Hepatic stellate cell (primary cell): ENCODE measurements at regions not wholly inside any gene's neighbourhood (a gene's known extent, or its start where the extent isn't known, plus 50 kb on each side); places are given as distances from the start of the nearest gene placed in this dataset.

Experiments used
- DNase-seq: peaks from one replicate; pipeline ENCODE4 v3.0.0; 2011; ENCODE audit warnings: low spot score

DNA sequence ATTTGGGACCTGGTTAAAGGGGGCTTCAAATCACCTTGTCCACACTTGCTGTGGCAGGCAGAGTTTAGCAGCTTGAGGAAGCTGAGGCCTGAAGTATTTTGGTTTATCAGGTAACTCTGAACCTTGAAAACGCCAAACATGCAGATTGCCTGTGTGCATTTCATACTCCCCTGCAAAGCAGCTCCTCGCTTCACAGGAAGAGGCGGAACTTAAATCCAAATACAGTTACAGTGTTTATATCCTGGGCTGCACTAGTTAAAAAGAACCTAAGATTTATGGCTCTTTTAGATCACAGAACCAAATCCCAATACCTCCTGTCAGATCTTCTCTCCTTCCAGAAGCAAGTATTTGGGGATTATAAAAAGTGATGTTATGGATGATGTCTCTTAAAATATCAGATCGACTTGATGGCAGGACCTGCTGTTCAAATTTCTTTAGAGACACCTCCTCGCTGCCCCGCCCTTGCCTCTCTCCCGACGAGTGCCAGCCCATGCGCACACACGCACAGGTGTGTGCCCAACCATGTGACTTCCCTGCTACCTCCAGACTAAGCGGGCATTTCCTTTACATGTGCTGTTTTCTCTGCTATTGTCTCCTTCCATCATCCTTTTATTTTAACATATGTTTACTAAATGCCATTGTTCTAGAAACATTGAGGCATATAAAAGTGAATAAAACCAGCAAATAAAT, 224.6 kb upstream of the FOXQ1 start:
- no peak for DNase-seq

DNA sequence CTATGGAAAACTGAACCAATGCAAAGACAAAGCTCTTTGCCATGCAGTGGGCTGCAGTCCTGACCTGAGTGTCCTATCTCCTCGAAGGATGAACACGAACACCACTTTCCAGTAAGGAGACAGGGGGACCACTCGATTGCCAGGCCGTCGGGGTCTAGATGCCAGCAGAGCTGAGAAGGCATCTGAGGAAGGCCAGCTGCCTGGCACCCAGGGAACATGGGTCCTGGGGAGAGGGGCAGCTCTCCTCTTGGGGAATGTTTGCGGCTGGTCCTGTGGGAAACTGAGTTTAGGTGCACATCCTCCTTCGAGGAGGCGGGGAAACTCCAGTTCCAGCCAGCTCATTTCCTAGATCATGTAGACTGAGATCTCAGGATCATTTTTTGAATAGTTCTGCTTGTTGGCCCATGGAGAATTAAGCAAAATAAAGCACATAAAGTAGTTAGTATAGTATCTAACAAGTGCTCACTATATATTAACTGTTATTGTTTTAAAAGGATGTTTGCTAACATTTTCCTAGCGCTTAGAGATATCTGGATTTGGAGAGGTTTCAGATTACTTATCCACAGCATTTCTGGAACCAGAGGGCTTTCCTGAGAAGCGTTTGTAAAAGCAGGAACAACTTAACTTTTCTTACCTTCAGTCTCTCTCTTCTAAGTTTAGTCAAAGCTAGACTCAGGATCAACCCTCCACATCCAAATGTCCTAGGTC, 225.3 kb upstream of the FOXQ1 start:
- DNase-seq, result no peak

DNA sequence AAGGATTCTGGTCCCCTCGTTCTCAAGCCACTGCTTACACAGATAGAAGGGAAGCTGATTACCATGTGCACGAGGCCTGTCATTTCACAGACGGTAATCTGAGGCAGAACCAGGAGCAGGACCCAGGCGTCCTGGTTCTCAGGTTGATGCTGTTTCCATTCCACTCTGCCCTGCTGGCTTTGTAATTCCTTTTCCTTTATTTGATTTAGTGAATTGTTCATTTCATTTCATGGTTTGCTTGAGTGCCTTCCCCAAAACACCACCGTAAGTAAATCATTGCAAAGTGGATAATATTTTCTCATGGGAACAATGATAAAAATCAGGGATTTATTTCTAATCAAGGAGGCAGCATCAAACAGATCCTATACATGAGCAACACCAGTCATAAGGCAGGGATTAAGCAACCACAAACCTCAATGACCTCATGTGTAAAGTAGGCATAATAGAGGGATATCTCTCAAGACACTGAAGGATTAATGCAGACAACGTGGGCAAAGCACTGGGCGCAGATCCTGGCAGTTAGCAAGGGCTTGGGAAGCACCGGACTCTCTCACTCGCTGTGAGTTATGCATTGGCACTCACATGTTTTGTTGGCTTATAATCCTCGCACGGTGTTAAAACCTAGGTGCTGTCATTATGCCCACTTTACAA, 229.5 kb upstream of the FOXQ1 start:
- no peak for DNase-seq

DNA sequence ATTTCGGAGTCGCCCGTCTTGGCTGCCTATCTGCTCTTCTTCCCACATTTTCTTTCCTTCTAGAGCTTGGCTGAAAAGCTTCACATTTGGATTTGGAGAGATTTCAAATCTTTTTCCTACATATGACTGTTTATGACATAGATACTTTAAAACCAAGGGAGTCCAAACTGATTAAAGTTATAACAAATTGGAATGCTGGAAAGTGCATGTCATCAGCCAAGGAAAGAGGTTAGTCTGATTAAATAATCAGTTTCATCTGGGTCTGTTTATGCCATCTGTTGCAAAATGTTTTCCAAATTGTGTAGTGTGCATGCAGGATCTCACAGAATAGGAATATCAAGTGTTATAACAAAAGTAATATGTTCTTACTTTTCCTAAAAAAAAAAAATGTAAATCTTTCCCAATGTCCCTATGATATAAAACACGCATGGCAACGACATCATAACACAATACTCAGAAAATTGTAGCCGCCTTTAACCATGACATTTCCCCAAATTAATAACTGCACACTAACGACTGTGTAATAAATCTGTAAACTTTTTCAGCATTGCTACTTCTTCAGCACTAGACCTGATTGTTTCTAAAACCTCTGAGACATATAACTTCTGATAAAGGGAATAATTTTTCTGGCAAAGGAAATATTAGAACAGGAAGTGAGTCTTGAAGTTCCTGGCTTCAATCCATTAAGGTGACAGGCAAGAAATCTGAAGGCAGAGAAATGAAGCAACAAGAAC, 230.2 kb upstream of the FOXQ1 start:
- DNase-seq, result no peak

DNA sequence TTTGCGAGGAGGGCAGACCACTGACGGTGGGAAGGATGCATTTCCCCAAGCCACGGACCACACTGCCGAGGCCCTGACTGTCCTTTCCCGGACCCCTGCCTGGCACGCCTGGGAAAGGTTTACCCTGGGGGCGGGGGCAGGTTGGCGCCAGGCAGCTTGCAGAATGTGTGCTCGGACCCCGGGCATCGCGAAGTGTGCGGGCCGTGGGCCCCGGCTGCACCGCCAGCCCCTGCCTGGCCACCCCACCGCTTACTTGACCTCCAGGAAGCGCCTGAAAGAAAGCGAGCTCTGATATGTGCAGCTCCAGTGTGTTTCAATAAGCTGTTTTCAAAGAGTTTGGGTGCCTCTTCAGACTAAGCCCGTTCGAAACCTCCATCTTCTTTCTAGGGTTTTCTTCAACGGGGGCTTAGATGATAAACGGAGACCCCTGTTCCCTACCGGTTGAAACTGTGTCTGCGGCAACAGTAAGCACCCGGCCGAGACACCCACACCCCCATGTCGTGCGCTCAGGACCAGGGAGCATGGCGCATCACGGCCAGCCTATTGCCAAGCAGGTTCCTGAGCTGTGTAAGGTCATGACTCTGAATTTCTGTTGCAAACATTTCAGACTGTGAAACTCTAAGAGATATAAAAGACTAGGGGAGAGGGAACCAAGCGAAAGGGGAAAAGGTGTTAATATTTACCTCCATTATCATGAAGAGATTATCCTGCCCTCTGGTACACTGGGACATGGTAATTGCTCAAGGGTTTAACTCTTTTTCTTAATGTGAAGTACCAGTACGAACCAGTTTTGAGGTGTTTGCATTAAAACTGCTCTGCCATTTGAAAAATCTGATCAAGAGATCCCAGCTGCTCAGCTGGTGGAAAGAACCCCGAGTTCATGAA, 231.2 kb upstream of the FOXQ1 start:
- no peak for DNase-seq

DNA sequence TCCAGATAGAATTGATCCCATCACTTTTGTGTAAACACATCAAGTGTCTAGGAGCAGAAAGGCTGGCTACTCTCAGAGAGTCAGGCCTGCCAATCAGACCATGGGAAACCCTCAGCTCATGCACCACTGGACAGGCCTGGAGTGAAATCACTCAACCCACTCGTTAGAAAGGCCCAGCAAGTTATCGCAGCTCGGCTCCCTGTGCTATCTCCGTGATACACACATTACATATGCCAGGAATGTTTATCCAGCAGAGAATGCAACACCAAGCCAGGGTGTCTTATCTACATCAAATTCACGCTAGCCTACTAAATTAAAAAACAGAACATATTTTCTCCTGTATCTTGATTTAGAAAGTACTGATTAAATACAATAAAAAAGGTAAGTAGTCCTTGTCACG, 232.4 kb upstream of the FOXQ1 start:
- DNase-seq, result no peak

DNA sequence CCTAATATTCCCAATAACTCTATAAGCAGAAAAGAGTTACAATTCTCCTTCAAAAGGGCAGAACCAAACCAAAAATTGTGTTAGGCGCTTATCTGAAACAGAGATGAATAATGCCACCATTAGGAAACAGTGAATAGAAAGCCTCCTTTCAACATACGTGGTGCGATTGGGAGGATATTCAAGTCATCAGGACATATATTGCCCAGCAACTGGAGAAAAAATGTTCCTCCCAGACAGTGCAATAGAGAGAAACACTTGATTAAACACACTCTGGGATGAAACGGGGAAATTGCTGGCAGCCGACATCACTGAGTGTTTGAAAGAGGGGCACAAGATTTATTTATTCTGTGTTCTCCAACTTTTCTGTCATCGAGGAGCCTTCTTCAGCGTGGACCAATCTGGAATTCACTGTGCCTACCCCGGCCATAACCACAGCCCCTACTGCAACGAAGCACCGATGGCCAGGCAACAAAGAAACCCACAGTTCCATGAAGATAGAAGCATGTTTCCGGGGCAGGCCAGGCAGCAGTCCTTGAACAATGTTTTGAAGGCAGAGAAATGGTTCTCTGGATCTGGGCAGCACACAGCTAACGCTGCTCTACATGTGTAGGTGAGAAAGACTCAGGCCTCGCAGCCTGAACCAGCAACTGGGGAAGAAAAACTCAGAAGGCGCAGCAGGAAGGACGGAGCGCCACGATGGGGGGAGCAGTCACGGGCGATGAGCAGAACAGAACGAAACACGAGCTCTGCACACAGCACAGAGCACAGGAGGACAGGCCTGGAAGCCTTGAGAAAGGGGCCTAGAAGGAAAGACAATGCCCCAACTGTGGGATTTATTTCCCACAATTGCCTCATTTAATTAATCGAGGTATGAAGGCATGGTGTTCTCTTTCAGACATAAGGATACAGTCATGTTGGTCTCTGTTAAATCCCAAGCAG, 234.2 kb upstream of the FOXQ1 start:
- no peak for DNase-seq

DNA sequence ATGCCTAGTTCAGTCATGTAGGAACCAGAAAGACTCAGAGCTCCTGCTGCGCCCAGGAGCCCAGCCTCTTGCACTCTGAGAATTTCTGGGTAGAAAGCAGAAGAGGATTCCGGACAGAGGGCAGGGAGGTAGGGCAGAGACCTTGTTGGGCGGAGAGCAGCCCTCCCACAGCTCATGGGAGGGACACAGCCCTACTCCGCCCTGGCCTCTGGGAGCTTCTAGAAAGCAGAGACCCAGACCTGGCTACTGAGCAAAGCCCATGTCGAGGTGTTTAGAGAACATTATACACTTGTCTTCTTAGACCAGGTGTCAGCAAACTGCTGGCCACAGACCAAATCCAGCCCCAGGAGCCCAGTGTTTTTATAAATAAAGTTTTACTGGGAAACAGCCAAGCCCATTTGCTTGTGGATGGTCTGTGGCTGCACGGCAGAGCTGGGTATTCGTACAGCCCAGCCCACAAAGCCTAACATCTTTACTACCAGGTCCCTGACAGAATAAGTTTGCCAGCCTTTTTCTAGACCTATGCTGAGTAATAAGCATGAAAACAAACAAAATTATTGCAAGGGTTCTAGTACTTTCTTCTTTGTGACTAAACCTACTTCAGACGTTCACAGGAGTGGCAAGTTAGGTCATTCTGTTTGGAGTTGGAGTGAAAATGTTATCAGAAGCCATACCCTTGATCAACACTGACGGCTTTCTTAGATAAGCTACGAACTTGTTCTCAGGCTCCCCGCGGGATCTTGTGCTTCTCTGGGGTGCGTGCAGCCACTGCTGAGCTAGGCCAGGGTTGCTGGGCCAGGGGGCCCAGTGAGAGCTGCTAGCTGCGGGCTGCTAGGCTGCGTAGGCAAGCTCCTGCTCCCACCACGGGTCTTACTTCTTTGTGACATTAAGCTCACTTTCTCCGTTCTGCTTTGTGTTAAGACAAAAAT, 235.1 kb upstream of the FOXQ1 start:
- DNase-seq, result no peak

DNA sequence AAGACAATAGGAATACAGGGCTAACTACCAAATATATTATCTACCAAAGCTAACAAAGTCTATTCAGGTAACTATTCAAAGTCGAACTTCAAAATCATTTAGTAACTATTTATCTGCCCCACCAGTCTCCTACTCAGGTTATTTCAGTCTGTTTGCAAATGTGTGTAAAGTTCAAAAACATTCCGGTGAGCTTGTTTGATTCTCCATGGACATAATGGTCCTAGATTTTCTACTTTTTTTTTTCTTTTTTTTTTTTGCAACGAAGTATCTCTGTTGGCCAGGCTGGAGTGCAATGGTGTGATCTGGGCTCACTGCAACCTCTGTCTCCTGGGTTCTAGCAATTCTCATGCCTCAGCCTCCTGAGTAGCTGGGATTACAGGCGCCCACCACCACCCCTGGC, 236.0 kb upstream of the FOXQ1 start:
- DNase-seq, result no peak

DNA sequence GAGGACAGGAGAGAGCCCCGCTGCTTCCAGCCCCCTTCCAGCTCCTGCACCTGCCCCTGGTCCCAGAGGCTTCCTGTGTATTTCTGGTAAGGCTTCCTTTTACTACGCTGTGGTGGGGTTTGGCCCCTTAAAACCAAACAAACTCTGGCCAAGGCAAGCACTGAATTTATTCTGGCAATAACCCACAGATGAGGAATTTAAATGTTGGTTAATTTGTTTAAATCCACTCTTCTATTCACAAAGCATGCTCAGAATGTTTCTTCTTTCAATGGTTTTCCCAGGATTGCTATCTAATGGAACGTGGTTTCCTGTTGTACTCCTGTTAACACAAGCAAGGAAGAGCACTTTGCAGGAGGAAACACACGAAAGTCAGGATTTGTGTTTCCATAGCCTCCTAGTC, 236.5 kb upstream of the FOXQ1 start:
- DNase-seq, result no peak

DNA sequence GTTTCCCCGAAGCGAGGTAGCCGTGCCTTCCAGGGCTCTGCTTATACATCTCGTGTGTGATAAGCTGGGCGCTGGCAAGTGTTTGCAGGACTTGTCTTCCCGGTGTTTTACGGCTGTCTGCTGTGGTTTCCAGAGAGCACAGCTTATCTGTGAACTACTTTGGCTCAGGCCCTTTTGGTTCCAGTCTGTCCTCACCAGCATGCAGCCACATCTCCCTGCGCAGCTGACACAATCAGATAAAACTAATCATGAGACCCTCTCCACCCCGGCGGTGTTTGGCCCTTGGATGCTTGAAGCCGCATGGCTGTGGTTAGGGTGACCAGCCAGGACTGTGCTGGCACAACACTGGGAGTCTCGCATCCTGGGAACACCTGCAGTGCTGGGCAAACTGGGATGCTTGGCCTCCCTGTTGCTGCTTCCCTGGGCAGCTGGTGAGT, 241.8 kb upstream of the FOXQ1 start:
- no peak for DNase-seq

DNA sequence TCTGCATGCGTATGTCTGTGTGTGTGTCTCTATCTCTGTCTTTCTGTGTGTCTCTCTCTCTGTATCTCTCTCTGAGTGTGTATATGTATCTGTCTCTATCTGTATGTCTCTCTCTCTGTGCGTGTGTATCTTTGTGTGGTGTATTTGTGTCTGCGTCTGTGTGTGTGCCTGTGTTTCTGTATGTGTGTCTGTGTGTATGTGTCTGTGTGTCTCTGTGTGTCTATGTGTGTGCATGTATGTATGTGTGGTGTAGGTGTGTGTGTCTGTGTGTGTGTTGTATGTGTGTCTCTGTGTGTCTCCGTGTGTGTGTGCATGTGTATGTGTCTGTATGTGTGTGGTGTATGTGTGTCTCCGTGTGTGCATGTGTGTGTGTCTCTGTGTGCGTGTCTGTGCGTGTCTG, 243.0 kb upstream of the FOXQ1 start:
- DNase-seq, result no peak

DNA sequence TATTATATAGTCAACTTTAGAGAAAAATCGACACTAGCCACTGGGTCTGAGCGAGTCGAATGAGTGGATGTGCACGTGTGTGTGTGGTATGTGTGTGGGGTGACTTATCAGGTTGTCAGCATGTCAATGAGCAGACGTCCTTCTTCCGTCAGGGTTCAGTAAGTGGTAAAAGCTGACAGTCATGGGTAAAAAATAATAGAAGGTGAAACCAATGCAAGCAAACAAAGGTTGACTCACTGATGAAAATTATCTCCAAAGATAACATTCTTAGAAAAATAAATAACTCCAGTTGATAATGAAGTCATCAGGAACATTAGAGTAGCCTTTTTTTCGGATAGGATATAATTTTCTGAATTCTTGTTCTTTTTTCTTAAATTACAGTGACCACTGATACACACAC, 243.8 kb upstream of the FOXQ1 start:
- no peak for DNase-seq

DNA sequence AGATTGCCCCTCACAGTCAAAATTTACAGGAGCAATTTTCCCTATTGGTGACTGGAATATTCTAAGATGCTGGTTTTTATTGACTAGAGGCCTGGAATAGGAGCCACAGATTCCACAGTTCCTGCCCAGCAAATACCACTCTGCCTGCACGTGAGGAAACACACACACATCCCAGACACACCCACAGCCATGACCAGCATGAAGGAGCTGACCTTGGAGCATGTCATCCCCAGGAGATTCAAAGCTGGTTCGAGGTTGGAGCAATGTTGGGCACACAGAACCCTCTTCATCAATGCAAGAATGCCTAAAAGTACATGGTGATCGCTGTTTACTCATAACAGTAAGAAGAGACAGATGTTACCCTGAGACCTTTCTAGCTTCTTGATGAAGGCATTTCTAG, 244.6 kb upstream of the FOXQ1 start:
- no peak for DNase-seq

DNA sequence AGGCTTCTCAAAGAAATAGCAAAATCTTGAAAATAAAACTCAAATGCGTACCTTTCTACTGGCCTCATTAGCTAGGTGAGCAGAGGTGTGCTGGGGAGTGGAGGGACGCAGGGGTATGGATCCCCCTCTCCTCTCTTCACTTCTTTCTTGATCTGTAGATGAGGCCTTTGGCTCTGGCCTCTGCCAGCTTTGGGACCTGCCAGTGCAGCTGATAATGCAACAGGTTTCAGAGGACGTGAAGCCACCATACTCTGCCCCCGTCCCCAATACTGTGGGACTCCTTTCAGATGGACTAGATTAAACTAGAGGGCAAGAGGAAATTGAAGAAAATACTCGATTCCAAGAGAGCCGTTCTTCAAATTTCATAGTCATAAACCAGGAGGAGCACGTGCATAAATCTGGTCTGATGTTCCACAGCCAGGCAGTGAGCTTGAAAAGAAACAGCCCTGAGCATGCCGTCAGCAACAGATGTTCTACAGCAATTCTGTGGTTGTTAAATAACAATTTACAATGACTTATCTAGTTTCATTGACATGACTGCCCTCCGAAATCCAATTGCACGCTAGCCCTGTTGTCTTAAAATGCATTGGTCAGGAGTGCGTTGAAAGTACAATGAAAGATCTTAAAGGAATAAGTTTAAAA, 245.3 kb upstream of the FOXQ1 start:
- no peak for DNase-seq

DNA sequence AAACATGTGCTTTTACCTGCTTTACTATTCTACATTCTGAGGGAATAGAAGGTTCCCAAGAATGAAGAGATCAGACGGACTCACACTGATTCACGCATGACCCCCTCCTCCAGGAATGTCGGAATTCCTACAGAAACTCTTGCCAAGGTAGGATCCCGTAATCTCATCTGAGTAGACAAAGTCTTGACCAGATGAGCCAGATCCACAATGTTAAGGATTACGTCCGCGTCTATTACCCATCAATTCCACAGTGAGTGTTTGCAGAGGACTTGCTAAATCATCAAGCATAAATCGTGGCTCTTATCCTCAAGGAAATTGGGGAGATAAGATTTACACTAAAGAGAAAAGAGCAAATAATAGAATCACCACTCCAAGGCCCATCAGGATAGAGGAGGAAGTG, 245.9 kb upstream of the FOXQ1 start:
- no peak for DNase-seq

DNA sequence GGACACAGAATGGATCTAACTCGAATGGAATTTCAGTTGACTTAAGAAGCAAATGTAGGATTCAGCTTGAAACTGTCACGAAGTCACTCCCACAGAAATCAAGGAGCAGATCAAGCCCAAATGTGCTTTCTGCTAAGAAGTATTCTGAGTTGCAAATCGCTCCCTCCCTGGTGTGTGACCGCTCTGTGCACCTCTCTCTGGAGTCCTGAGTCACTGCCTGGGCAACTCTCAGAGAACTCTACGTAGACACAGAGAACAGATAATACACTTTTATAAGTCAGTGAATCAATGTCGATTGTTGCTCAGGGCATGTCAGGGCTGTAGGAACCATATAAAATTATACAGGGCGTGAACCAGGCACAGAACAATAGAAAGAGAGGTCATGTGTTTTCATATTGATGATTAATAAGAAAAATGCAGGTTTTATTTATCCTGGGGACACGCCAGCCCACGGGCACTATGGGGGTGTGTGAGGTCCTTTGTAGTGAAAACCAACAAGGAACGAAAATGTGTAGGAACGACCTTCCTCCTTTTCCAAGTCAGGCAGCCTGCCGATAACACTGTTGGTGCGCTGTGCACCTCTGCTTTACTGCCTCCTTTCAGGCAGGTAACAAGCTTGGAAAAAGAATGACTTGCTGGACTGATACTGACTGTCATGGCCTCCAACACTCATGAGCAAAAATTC, 248.1 kb upstream of the FOXQ1 start:
- DNase-seq, result no peak

DNA sequence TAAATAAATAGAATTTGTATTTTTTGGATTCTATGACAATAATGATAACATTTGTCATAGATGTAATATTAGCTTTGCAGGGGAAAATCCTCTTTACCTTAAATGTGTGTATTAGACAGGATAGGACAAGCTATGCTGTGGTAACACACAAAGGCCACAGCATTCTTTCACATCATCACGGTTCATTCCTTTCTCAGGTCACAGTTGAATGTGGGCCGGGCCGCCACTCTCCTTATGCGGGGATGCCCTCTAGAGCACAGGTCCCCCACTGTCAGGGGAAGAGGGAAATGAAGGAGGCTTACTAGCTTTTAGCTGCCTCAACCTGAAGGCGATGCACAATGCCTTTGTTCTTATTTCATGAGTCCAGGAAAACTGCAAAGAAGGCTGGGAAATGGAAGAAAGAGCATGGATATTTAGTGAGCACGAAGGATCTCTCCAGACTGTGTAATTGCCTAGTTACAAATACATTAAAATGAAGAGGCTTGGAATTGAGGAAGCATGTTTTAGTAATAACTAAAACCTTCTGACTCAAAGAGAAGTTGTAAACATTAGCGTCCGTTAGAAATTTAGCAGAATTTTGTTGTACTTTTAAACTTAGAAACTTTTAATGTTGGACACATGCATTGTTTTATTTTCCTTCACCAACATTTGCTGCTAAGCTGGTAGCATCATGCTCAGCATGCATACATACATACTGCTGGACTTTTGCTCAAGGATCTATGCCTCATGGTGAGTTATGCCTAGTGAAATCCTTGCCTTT, 248.9 kb upstream of the FOXQ1 start:
- DNase-seq, result no peak
